Dedifferentiated amniotic fluid mesenchymal stem cell (primary cell): ENCODE measurements at regions not wholly inside any gene's neighbourhood (a gene's known extent, or its start where the extent isn't known, plus 50 kb on each side); places are given as distances from the start of the nearest gene placed in this dataset.

ENCODE experiments used
- DNase-seq: peaks from one replicate; pipeline ENCODE4 v3.0.0-alpha.2; 2016; ENCODE audit errors: extremely low spot score

GRCh38 chr10:107275806-107276205, 111.3 kb upstream of the SORCS1 start:
- no peak for DNase-seq

GRCh38 chr10:107269626-107270025, 105.1 kb upstream of the SORCS1 start:
- DNase-seq: no peak

- DNase-seq: no peak
Measured at GRCh38 chr10:107264742-107265141, 100.2 kb upstream of the SORCS1 start.

- no peak for DNase-seq
Measured at GRCh38 chr10:107244122-107244521, 79.6 kb upstream of the SORCS1 start.

GRCh38 chr10:107238275-107238674, 73.8 kb upstream of the SORCS1 start:
- no peak for DNase-seq

GRCh38 chr10:107232013-107232412, 67.5 kb upstream of the SORCS1 start:
- no peak for DNase-seq

- no peak for DNase-seq
Measured at GRCh38 chr10:107230887-107231286, 66.4 kb upstream of the SORCS1 start.

GRCh38 chr10:107215681-107216080, 51.2 kb upstream of the SORCS1 start:
- no peak for DNase-seq
